Ovary (tissue), 7 donors: ENCODE measurements at regions not wholly inside any gene's neighbourhood (a gene's known extent, or its start where the extent isn't known, plus 50 kb on each side); places are given as distances from the start of the nearest gene placed in this dataset.
"Not testable (repeated sequence)": the region's sequence is repeated elsewhere in the genome, so short reads cannot be mapped to it uniquely, and the experiment has no call there.

Source experiments
- DNase-seq, 5 donors: peaks; one replicate each; pipeline ENCODE4 v3.0.0-alpha.2; 2019 to 2020
- H3K27ac ChIP-seq, 2 donors: fragments of 200-600 bp; one replicate each; pipeline versions ENCODE4 v1.5.1 to v1.8.0; 2019 to 2022
- H3K27me3 ChIP-seq: fragments of 200-600 bp; one replicate; pipeline ENCODE4 v1.8.0; 2022
- H3K36me3 ChIP-seq: fragments of 200-600 bp; sonication (generic); one replicate; pipeline ENCODE4 v1.5.1; 2019
- H3K4me1 ChIP-seq: one replicate; pipeline ENCODE4 v1.8.1; 2013; ENCODE audit warnings: mild to moderate bottlenecking, moderate library complexity; ENCODE audit not compliant: insufficient read depth
- H3K4me3 ChIP-seq: fragments of 200-600 bp; sonication (generic); one replicate; pipeline ENCODE4 v1.5.1; 2017
- H3K9me3 ChIP-seq, 2 donors: fragments of 200-600 bp in 1 of 2; sonication (generic) in 1 of 2; one replicate each; pipeline versions ENCODE4 v1.5.1 to v1.8.1; 2013 to 2019; ENCODE audit warnings: mild to moderate bottlenecking in 1 of 2, moderate library complexity in 1 of 2
- CTCF ChIP-seq, 3 donors: fragments of 450-650 bp in 2 of 3; fragments of 200-600 bp in 1 of 3; IDR thresholded peaks; one replicate each; pipeline versions ENCODE4 v1.5.1 to v1.8.0; 2016 to 2022; ENCODE audit warnings: antibody characterized with exemption in 3 of 3, mild to moderate bottlenecking in 1 of 3
- EP300 ChIP-seq: sonication (generic); formaldehyde crosslinking; IDR thresholded peaks from one replicate; pipeline ENCODE4 v1.6.1; 2017; ENCODE audit warnings: antibody characterized with exemption
- POLR2A ChIP-seq: fragments of 450-650 bp; IDR thresholded peaks from one replicate; pipeline ENCODE4 v1.6.1; 2017; ENCODE audit warnings: antibody characterized with exemption, mild to moderate bottlenecking, moderate library complexity
- WGBS, 3 donors: extraction: QIAGEN DNeasy Blood & Tissue Kit in 1 of 3; methylation state at CpG; one replicate each; pipeline versions ENCODE4 v1.1.5 to v1.1.7; 2013 to 2017; 5-methylcytosine and 5-hydroxymethylcytosine counted together
- intact Hi-C, 4 donors: fragments of 100-400 bp; cut with DNase I; formaldehyde crosslinking; loops; one replicate each; pipeline versions ENCODE4 v1.11.0 to v1.15.1; 2022 to 2023
- donor health status: DM: no; HTN: no; CAD: no; lungs with moderate emphysema.
- donor health status: DM: no; HTN: no; CAD: no.
- donor health status: Bipolar disorder and iron deficiency.
- donor health status: DM: no; HTN: no; CAD: no.
- donor health status: DM: yes; HTN: yes; CAD: no.

- H3K27me3 ChIP-seq: no peaks in the 10 kb centered on the region
- intact Hi-C loops: no loop called here
- H3K36me3 ChIP-seq: no peaks in the 10 kb centered on the region
- TF ChIP-seq POLR2A (no peak), EP300 (no peak), CTCF (IDR thresholded peaks at IDR 0.05) (no peak)
- 86 to 89% (median 88%) methylated on average over 6 of the region's 6 CpGs for WGBS, 3 donors
- no peak overlapping the region for H3K27ac ChIP-seq
- DNase-seq: no peak
- no peaks in the 10 kb centered on the region for H3K9me3 ChIP-seq
- no peak overlapping the region for H3K4me3 ChIP-seq
- H3K4me1 ChIP-seq: no peaks in the 10 kb centered on the region
Observed at GRCh38 chr3:191019855-191020254, 157.4 kb upstream of the GMNC start.

DNA sequence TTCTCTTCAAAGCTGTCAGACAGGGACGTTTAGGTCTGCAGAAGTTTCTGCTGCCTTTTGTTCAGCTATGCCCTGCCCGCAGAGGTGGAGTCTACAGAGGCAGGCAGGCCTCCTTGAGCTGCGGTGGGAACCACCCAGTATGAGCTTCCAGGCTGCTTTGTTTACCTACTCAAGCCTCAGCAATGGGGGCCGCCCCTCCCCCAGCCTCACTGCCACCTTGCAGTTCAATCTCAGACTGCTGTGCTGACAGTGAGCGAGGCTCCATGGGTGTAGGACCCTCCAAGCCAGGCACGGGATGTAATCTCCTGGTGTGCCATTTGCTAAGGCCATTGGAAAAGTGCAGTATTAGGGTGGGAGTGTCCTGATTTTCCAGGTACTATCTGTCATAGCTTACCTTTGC, 153.5 kb upstream of the GMNC start:
- 76 to 79% (median 76%) methylated on average over 6 of the region's 6 CpGs for WGBS, 3 donors
- H3K9me3 ChIP-seq, H3K4me1 ChIP-seq, H3K4me3 ChIP-seq, H3K36me3 ChIP-seq, H3K27me3 ChIP-seq, H3K27ac ChIP-seq, DNase-seq, intact Hi-C loops: not testable (repeated sequence)

DNA sequence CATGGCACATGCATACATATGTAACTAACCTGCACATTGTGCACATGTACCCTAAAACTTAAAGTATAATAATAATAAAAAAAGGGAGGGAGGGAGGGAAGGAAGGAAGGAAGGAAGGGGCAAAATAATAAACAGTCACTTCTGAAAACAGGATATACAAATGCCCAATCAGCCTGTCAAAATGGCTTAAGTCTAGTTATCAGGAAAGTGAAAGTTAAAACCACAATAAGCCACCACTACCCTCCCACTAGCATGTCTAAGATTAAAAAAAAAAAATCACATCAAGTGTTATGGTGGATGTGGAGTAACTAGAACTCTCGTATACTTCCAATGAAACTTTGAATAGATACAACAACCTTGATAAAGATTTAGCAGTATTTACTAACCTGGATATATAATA, 145.6 kb upstream of the GMNC start:
- H3K27ac ChIP-seq: no peak overlapping the region
- no peak for DNase-seq
- no peak overlapping the region for H3K4me3 ChIP-seq
- intact Hi-C loops: no loop called here
- H3K9me3 ChIP-seq: no peaks in the 10 kb centered on the region
- H3K27me3 ChIP-seq: no peaks in the 10 kb centered on the region
- H3K36me3 ChIP-seq: no peaks in the 10 kb centered on the region
- H3K4me1 ChIP-seq: no peaks in the 10 kb centered on the region
- TF ChIP-seq POLR2A: no peak
- TF ChIP-seq EP300: no peak
- TF ChIP-seq CTCF (IDR thresholded peaks at IDR 0.05): no peak
- WGBS, 3 donors: 68 to 80% (median 76%) methylated on average over 1 of the region's 1 CpG

GRCh38 chr3:191005790-191006189, 143.3 kb upstream of the GMNC start:
- intact Hi-C loops: no loop called here
- TF ChIP-seq EP300 (no peak), CTCF (IDR thresholded peaks at IDR 0.05) (no peak)
- Histone ChIP-seq H3K27me3 (no peaks in the 10 kb centered on the region), H3K9me3 (no peaks in the 10 kb centered on the region), H3K27ac (no peak overlapping the region), H3K36me3 (no peaks in the 10 kb centered on the region), H3K4me1 (no peaks in the 10 kb centered on the region), H3K4me3 (no peak overlapping the region)
- no peak for DNase-seq
- WGBS, 3 donors: 25 to 31% (median 28%) methylated on average over 3 of the region's 3 CpGs

DNA sequence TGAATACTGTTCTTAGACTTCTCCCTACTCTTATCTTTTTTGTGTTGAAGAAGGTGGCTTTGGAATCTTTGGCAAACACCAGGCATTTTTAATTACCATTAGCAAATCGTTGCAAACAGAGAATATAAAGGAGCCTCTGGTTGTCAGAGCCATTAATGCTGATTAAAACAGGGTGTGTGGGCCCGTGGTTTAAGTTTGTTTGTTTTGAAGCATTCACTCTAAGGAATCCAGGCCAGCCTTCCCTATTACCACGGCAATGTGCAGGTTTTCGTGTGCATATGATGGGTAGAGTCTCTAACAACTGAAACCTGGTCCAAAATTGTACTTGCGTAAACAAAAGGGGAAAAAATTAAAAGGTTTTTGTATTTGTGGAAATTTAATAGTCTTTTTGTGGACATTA, 141.2 kb upstream of the GMNC start:
- DNase-seq: no peak
- WGBS, 3 donors: 50 to 53% (median 52%) methylated on average over 5 of the region's 5 CpGs

More for the DNA sequence above, 141.2 kb upstream of the GMNC start:
- H3K27ac ChIP-seq: no peak overlapping the region
- no peak overlapping the region for H3K4me3 ChIP-seq
- no peaks in the 10 kb centered on the region for H3K36me3 ChIP-seq
- no peaks in the 10 kb centered on the region for H3K4me1 ChIP-seq
- H3K27me3 ChIP-seq: no peaks in the 10 kb centered on the region
- intact Hi-C loops: no loop called here
- no peak for TF ChIP-seq EP300
- no peak for TF ChIP-seq CTCF (IDR thresholded peaks at IDR 0.05)
- TF ChIP-seq POLR2A: no peak
- H3K9me3 ChIP-seq: no peaks in the 10 kb centered on the region
